ENCODE measurements at regions not wholly inside any gene's neighbourhood (a gene's known extent, or its start where the extent isn't known, plus 50 kb on each side); places are given as distances from the start of the nearest gene placed in this dataset.

GRCh38 chr15:95559875-95560394, 770.6 kb upstream of the NR2F2 start:
- Histone ChIP-seq H3K9ac (ENCODE audit: low read depth, low read length) (no peak overlapping the region), H3K4me3 (ENCODE audit: low read depth in 1 of 2, low read length in 2 of 2) (no peak overlapping the region), H3K79me2 (ENCODE audit: insufficient read depth, low read length) (no peaks in the 10 kb centered on the region), H3K9me3 (ENCODE audit: insufficient read depth, low read length, severe bottlenecking) (no peaks in the 10 kb centered on the region), H4K20me1 (ENCODE audit: insufficient read depth, low read length) (no peaks in the 10 kb centered on the region), H3K27ac (ENCODE audit: low read length) (no peak overlapping the region), H3K27me3 (ENCODE audit: insufficient read depth, low read length, poor library complexity) (peaks cover 2% of the 10 kb centered on the region), H3K4me2 (ENCODE audit: insufficient read depth, low read length) (no peak overlapping the region), H3K4me1 (ENCODE audit: insufficient read depth, low read length) (no peaks in the 10 kb centered on the region), H2AFZ (ENCODE audit: low read depth, low read length) (no peak overlapping the region), H3K36me3 (ENCODE audit: insufficient read depth, low read length) (no peaks in the 10 kb centered on the region)
- ATAC-seq (ENCODE audit: insufficient read depth, low read depth) (no peak), DNase-seq (no peak)
- TF ChIP-seq CTCF (IDR thresholded peaks at IDR 0.05; ENCODE audit: borderline replicate concordance, extremely low read depth, low read length, poor library complexity, severe bottlenecking), result no peak
- TF ChIP-seq EZH2 (IDR thresholded peaks at IDR 0.05; ENCODE audit: borderline replicate concordance, low read depth, low read length, severe bottlenecking), result no peak

DNA sequence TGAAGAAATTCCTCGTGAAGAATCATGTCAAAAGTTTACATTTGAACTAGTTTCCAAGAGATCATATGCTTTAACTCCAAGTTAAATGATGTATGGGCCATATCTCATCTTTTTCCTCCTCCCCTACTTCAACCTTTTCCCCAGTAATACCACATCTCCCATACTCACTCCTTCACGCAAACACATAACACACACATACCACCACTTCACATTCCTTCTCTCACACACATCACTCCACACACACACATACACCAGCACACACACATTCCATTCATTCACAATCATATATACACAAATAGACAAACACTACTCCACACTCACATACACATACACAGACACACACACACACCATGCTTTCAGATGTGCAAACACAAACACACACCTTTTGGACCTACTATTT, 769.0 kb upstream of the NR2F2 start:
- no peak overlapping the region for H3K9ac ChIP-seq (ENCODE audit: low read depth, low read length)
- no peaks in the 10 kb centered on the region for H3K36me3 ChIP-seq (ENCODE audit: insufficient read depth, low read length)
- H3K9me3 ChIP-seq (ENCODE audit: insufficient read depth, low read length, severe bottlenecking), result no peaks in the 10 kb centered on the region
- H3K4me2 ChIP-seq (ENCODE audit: insufficient read depth, low read length), result no peak overlapping the region
- no peaks in the 10 kb centered on the region for H3K79me2 ChIP-seq (ENCODE audit: insufficient read depth, low read length)
- H3K27me3 ChIP-seq (ENCODE audit: insufficient read depth, low read length, poor library complexity), result peaks cover 2% of the 10 kb centered on the region
- H3K4me1 ChIP-seq (ENCODE audit: insufficient read depth, low read length), result no peaks in the 10 kb centered on the region
- DNase-seq (no peak), ATAC-seq (ENCODE audit: insufficient read depth, low read depth) (no peak)
- no peak overlapping the region for H2AFZ ChIP-seq (ENCODE audit: low read depth, low read length)
- H3K27ac ChIP-seq (ENCODE audit: low read length), result no peak overlapping the region
- no peaks in the 10 kb centered on the region for H4K20me1 ChIP-seq (ENCODE audit: insufficient read depth, low read length)
- no peak overlapping the region for H3K4me3 ChIP-seq (ENCODE audit: low read depth in 1 of 2, low read length in 2 of 2)
- TF ChIP-seq EZH2 (IDR thresholded peaks at IDR 0.05; ENCODE audit: borderline replicate concordance, low read depth, low read length, severe bottlenecking) (no peak), CTCF (IDR thresholded peaks at IDR 0.05; ENCODE audit: borderline replicate concordance, extremely low read depth, low read length, poor library complexity, severe bottlenecking) (no peak)

GRCh38 chr15:95563634-95564033, 766.9 kb upstream of the NR2F2 start:
- ATAC-seq (ENCODE audit: insufficient read depth, low read depth) (no peak), DNase-seq (no peak)
- H3K27me3 ChIP-seq (ENCODE audit: insufficient read depth, low read length, poor library complexity), result peaks cover 2% of the 10 kb centered on the region
- no peaks in the 10 kb centered on the region for H3K79me2 ChIP-seq (ENCODE audit: insufficient read depth, low read length)
- H3K4me1 ChIP-seq (ENCODE audit: insufficient read depth, low read length), result no peaks in the 10 kb centered on the region
- no peaks in the 10 kb centered on the region for H3K36me3 ChIP-seq (ENCODE audit: insufficient read depth, low read length)
- no peak overlapping the region for H3K4me2 ChIP-seq (ENCODE audit: insufficient read depth, low read length)
- H3K9me3 ChIP-seq (ENCODE audit: insufficient read depth, low read length, severe bottlenecking), result no peaks in the 10 kb centered on the region
- H4K20me1 ChIP-seq (ENCODE audit: insufficient read depth, low read length), result no peaks in the 10 kb centered on the region
- no peak overlapping the region for H3K27ac ChIP-seq (ENCODE audit: low read length)
- no peak overlapping the region for H3K9ac ChIP-seq (ENCODE audit: low read depth, low read length)
- H3K4me3 ChIP-seq (ENCODE audit: low read depth in 1 of 2, low read length in 2 of 2), result no peak overlapping the region
- H2AFZ ChIP-seq (ENCODE audit: low read depth, low read length), result no peak overlapping the region
- TF ChIP-seq CTCF (IDR thresholded peaks at IDR 0.05; ENCODE audit: borderline replicate concordance, extremely low read depth, low read length, poor library complexity, severe bottlenecking) (no peak), EZH2 (IDR thresholded peaks at IDR 0.05; ENCODE audit: borderline replicate concordance, low read depth, low read length, severe bottlenecking) (no peak)
